Fibroblast of mammary gland (primary cell): ENCODE measurements at regions not wholly inside any gene's neighbourhood (a gene's known extent, or its start where the extent isn't known, plus 50 kb on each side); places are given as distances from the start of the nearest gene placed in this dataset.
A peak's percentile ranks its signal among the peaks of the same experiment; 100 is the strongest.
"Not testable (repeated sequence)": the region's sequence is repeated elsewhere in the genome, so short reads cannot be mapped to it uniquely, and the experiment has no call there.

Experiments used
- DNase-seq: peaks from one replicate; pipeline ENCODE4 v3.0.0-alpha.2; 2010; ENCODE audit warnings: low read depth
- H3K4me3 ChIP-seq: 2 replicates; pipeline ENCODE4 v1.5.1; 2011; ENCODE audit warnings: low read depth, mild to moderate bottlenecking, low read length, moderate library complexity; ENCODE audit not compliant: control insufficient read depth
- TF ChIP-seq, protein P1 (sequence below): conservative IDR thresholded peaks from 2 replicates; pipeline ENCODE4 v1.5.1; 2011; ENCODE audit warnings: low read depth, low read length, inconsistent platforms; ENCODE audit not compliant: control insufficient read depth, insufficient read depth

GRCh38 chr1:177873238-177873637, 96.6 kb downstream of the SEC16B start:
- peak; percentile 94 for DNase-seq
- no peak overlapping the region for H3K4me3 ChIP-seq

DNA sequence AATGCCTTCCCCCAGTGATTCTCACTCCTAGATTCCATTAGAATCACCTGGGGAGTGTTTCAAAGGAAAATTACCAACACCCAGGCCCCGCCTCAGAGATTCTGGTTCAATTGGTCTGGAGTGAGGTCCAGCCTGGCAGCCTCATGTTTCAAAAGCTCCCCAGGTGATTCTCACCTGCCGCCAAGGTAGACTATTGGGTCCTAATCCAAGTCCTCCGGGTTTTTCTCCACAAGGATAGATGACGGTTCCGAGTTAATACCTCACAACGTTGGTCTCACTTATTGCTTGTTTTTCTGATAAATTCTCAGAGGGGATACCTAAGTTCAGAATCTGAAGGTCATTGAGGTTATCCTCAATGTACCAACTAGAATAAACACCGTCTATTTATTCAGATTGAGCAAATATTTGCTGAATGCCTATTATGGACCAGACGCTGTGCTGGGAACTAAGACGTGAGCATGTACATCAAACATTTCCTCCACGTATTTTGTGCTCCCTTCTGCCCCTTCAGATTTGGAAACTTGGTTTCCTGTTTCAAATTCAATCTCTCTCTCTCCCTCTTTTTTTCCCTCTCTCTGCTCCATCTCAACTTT, 97.5 kb downstream of the SEC16B start:
- no peak overlapping the region for H3K4me3 ChIP-seq
- DNase-seq: no peak
- TF ChIP-seq, protein P1, sequence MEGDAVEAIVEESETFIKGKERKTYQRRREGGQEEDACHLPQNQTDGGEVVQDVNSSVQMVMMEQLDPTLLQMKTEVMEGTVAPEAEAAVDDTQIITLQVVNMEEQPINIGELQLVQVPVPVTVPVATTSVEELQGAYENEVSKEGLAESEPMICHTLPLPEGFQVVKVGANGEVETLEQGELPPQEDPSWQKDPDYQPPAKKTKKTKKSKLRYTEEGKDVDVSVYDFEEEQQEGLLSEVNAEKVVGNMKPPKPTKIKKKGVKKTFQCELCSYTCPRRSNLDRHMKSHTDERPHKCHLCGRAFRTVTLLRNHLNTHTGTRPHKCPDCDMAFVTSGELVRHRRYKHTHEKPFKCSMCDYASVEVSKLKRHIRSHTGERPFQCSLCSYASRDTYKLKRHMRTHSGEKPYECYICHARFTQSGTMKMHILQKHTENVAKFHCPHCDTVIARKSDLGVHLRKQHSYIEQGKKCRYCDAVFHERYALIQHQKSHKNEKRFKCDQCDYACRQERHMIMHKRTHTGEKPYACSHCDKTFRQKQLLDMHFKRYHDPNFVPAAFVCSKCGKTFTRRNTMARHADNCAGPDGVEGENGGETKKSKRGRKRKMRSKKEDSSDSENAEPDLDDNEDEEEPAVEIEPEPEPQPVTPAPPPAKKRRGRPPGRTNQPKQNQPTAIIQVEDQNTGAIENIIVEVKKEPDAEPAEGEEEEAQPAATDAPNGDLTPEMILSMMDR: no peak

More at GRCh38 chr1:177873238-177873637, 96.6 kb downstream of the SEC16B start:
- TF ChIP-seq, protein P1: no peak

GRCh38 chr1:177871613-177872307, 98.1 kb downstream of the SEC16B start:
- no peak for DNase-seq
- H3K4me3 ChIP-seq: no peak overlapping the region
- TF ChIP-seq, protein P1: no peak

GRCh38 chr1:177869586-177869985, 100.3 kb downstream of the SEC16B start:
- H3K4me3 ChIP-seq: no peak overlapping the region
- no peak for DNase-seq
- TF ChIP-seq, protein P1: no peak

DNA sequence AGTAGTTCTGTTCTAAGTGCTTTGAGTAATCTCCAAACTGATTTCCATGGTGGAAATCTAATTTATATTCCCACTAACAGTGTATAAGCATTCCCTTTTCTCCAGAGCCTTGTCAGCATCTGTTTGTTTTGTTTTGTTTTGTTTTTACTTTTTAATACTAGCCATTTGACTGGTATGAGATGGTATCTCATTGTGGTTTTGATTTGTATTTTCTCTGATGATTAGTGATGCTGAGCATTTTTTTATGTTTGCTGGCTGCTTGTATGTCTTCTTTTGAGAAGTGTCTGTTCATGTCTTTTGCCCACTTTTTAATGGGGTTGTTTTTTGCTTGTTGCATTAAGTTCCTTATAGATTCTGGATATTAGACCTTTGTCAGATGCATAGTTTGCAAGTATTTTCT, 100.8 kb downstream of the SEC16B start:
- DNase-seq, H3K4me3 ChIP-seq: not testable (repeated sequence)

DNA sequence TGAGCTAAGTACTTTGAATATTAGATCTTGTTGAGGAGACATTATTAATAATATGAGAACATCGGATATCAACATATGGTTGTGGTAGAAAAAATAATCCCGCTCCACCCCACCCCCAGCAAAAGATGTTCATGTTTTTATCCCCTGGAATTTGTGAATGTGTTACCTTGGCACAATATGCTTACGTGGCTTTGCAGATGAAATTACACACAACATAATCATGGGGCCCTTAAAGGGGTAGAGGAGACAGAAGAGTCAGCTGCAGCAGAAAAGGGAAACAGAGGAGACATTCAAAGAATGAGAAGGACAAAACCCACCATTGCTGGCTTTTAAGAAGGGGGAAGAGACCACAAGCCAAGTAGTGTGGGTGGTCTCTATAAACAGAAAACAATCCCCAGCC, 104.1 kb downstream of the SEC16B start:
- TF ChIP-seq, protein P1: no peak
- no peak for DNase-seq
- no peak overlapping the region for H3K4me3 ChIP-seq

DNA sequence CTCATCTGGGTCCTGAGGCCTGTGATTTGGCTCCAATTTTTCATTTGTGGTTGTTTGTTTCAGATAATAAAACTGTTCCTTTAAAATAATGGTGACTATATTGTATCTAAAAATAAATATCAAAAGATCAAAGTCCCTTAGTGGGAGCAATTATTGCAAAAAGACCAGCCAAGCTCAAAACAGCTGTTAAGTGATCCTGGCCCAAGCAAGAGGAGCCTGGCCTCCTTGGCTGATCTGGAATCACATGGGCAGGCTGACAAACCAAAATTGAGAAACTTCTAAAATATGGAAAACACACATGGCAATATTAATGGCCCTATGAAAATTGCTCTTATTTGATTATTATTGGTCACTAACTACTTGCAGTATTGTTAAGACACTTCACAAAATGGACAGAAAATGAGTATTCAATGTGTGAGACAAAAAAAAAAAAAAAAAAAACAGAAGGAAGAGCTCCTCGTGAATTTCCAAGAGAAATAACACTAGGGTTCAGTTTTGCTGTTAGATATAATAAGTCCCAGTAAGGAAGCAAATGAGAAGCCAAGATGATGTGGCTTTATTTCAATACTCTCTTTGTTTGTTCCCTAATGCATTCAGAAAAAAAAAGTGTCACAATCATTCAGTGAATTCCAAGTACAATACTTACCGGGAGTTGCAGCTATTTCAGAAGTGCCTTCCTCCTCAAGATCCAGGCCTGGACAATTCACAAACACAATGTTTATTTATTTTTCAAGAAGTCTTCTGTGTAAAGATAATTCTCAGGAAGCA, 105.1 kb downstream of the SEC16B start:
- TF ChIP-seq, protein P1: no peak
- no peak for DNase-seq
- no peak overlapping the region for H3K4me3 ChIP-seq
